GM19452 (cell line): ENCODE measurements at regions not wholly inside any gene's neighbourhood (a gene's known extent, or its start where the extent isn't known, plus 50 kb on each side); places are given as distances from the start of the nearest gene placed in this dataset.

Experiments
- ATAC-seq: cut with Tn5 transposase; IDR thresholded peaks from one replicate; pipeline ENCODE4 v1.9.1; 2021; ENCODE audit not compliant: unreplicated experiment

- ATAC-seq = no peak
These were observed 175.4 kb upstream of the AHR start for GRCh38 chr7:17123020-17123419.

- ATAC-seq = peak; percentile 76
These were observed 171.8 kb upstream of the AHR start for GRCh38 chr7:17126413-17127268.

GRCh38 chr7:17129218-17129617 lies 169.2 kb upstream of the AHR start:
- no peak for ATAC-seq

- no peak for ATAC-seq
These were observed 168.0 kb upstream of the AHR start for GRCh38 chr7:17130281-17131059.

- no peak for ATAC-seq
These were observed 167.4 kb upstream of the AHR start for GRCh38 chr7:17131060-17131345.

- peak; percentile 63 for ATAC-seq
These were observed 166.3 kb upstream of the AHR start for GRCh38 chr7:17131983-17132655.

- ATAC-seq = no peak
These were observed 165.7 kb upstream of the AHR start for GRCh38 chr7:17132726-17133125.

GRCh38 chr7:17133977-17134376 lies 164.5 kb upstream of the AHR start:
- no peak for ATAC-seq

GRCh38 chr7:17134786-17135185 lies 163.7 kb upstream of the AHR start:
- peak; percentile 80 for ATAC-seq

- ATAC-seq = no peak
These were observed 162.3 kb upstream of the AHR start for GRCh38 chr7:17136126-17136525.

- ATAC-seq = no peak
These were observed 159.4 kb upstream of the AHR start for GRCh38 chr7:17139081-17139480.

- no peak for ATAC-seq
These were observed 158.0 kb upstream of the AHR start for GRCh38 chr7:17140406-17140805.

GRCh38 chr7:17142831-17143541 lies 155.5 kb upstream of the AHR start:
- no peak for ATAC-seq

- ATAC-seq = no peak
These were observed 154.1 kb upstream of the AHR start for GRCh38 chr7:17144322-17144721.

GRCh38 chr7:17146621-17147020 lies 151.8 kb upstream of the AHR start:
- ATAC-seq = no peak

- ATAC-seq = no peak
These were observed 151.0 kb upstream of the AHR start for GRCh38 chr7:17147409-17147808.

- peak; percentile 75 for ATAC-seq
These were observed 148.4 kb upstream of the AHR start for GRCh38 chr7:17150018-17150417.

- ATAC-seq = peak; percentile 57
These were observed 145.7 kb upstream of the AHR start for GRCh38 chr7:17152721-17153120.

GRCh38 chr7:17153536-17153935 lies 144.9 kb upstream of the AHR start:
- ATAC-seq = no peak

- ATAC-seq = no peak
These were observed 142.9 kb upstream of the AHR start for GRCh38 chr7:17155529-17155928.

- no peak for ATAC-seq
These were observed 140.2 kb upstream of the AHR start for GRCh38 chr7:17158261-17158660.
